ENCODE measurements at regions not wholly inside any gene's neighbourhood (a gene's known extent, or its start where the extent isn't known, plus 50 kb on each side); places are given as distances from the start of the nearest gene placed in this dataset.

DNA sequence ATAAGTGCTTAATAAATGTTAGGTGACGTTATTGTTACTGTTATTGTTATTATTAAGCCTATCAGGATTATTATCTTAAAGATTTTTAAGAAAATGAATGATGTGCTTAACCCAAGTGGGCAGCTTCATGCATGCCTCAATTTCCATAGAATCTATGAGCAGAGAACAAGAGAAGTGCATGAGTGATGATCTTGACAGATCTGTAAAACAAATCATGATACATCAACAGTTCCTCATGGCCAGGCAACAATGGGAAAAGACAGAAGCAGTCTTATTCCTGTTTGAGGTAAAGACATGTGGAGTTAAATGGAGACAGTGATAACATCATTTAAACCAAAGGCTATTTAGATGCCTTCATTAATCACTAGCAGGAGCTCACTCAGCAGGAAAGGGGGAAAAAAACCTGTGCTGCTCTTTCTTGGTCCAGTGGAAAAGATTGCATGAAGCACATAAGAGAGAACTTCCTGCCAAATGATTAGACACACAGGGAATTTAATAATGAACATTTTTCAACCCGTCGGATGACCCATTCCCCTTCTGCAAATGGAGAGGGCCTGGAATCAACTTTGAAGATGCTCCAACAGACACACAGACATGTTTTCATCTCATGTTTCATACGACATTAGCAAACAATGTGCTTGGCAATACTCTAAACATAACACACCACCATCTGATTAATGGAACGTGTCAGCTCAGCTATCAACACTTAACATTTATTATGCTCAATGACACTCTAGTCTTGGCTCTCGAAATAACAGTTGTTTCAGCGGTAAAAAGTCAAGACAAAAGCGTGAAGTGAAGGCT is 212.2 kb upstream of the LRRN1 start:
- Histone ChIP-seq H3K27ac (no peak overlapping the region), H3K4me3 (no peak overlapping the region)

DNA sequence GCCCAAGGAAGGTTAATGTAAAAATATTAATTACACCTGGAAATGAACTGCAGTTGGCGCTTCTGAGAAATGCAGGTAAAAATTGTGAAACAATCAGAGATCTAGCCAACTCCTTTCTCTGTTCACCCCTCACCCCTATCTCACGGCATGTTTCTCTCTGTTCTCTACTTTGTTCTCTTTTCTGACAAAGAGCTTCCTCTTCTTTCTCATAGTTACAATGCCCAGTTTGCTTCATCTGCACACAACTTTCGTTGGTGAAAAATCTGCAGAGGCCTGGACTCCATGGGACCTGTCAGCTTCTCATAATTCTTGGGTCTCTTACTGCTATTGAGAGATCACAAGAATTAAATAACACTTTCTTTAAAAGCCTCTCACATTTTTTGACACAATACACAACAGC is 212.9 kb upstream of the LRRN1 start:
- no peak overlapping the region for H3K27ac ChIP-seq
- H3K4me3 ChIP-seq, result no peak overlapping the region

DNA sequence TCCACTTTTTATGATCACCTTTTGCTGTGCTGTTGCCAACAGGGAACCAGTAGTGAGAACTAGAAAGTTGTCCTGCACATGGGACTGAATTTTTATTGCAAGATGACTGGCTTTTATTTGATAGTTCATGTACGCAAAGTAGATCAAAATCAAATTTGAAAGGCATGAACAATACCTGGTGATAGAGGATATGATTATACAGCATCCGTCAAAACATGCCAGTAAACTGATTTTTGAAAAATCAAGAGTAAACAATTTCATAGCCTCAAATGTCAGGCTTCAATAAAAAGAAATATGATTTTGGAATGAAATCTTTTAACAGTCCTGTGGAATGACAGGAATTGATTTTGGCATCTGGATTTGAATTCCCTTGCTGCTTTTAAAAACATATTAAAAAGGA is 219.6 kb upstream of the LRRN1 start:
- Histone ChIP-seq H3K4me3 (no peak overlapping the region), H3K27ac (peak overlapping the region in 1 of 21 experiments; percentile 35)

DNA sequence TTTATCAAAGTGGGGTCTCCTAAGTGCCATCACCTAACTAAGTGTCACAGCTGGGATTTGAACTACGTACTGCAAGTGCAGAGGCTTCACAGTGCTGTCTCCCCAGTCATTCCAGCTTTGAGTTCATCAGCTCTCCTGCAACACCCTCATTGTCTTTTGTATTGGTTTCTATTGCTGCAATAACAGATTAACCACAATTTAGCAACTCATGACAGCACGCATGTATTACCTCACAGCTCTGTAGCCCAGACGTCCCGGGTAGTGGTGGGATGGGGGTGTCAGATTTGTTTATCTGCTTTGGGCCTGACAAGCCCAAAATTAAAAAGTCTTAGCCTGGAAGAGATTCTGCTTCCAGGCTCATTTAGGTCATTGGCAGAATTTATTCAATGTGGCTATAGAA is 220.5 kb upstream of the LRRN1 start:
- Histone ChIP-seq H3K27ac (no peak overlapping the region), H3K4me3 (no peak overlapping the region)

DNA sequence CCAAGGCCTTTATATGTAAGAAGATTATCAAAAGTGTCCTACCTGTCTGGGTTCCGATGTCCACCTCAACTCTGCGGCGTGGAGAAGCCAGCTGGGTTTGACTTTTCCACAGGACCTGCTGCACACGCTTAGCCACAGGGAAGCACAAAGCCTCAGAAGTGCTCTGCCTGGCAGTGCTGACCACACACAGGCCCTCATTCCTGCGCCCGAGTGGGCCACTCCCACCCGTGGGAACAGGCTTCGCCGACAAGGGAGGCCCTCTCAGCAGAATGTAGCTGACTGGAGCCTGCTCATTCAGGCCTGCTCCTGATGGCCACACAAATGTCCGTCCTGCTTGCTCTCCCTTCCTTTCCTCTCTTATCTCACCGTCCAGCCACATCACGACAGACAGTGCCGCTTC is 221.4 kb upstream of the LRRN1 start:
- Histone ChIP-seq H3K4me3 (no peak overlapping the region), H3K27ac (no peak overlapping the region)

DNA sequence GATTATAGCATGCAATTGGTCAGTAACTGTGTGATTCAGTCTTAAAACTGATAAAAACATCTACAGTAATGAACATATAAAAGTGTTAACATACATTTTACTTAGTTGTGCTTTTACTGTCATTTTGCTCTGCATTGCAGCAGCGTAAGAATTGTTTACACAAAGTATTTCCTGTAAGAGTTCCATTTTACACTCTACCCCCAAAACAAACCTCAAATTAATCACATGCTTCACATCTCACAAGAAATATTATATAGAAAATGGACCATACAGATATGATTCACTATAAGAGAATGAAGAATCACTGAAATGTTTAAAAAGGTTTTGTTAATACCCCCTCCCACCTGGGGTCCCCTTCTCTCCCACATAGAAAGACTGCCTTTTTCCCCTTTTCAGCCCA is 225.9 kb upstream of the LRRN1 start:
- Histone ChIP-seq H3K4me3 (no peak overlapping the region), H3K27ac (no peak overlapping the region)

DNA sequence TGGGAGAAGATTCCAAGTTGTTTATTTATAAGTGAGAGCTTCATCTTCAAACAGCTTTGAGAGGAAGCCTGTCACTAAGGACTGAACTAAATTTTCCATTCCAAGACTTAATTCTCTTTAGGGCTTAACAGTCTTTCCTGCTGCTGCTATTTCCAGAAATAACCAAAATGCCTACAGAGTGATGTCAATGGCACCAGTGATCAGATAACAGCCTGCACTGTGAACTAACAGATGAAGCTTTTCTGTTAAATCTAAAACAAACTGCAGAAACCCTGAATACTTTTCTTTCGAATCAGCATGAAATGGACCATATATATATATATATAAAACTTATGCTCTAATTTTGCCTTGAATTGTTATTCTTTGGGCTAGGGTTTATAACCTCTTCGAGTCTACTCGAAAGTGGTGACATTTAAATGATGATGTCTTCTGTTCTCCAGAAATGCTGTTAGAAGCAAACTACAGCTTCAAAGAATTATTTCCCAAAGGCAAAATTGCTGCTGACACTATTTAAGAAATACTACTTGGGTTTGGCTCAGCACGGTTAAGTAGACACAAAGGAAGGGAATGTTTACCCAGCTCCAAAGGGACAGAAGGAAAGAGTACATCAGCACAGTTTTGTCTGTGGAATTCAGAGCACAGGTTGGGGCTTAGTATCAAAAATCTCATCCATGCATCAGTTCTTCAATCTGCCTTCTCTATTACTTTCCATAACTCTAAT is 238.5 kb upstream of the LRRN1 start:
- Histone ChIP-seq H3K27ac (no peak overlapping the region), H3K4me3 (no peak overlapping the region)

DNA sequence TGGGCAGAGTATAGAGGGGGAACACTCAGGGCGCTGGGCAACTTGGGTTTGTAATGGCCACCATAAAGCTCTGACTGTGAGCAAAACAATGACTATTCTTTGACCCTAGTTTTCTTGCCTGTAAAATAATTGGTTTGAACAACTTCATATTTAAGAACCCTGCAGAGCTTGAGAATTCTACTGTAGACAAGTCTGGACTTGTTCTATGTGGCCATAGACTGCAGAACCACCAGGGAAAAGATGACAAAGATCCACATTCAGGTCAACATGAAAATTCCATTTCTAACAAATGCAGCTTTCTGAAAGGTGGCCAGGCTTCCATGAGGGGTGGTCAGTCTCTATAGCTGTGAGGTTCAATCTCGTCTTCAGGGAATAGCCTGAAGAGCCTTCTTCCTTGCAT is 239.4 kb upstream of the LRRN1 start:
- Histone ChIP-seq H3K27ac (no peak overlapping the region), H3K4me3 (no peak overlapping the region)

DNA sequence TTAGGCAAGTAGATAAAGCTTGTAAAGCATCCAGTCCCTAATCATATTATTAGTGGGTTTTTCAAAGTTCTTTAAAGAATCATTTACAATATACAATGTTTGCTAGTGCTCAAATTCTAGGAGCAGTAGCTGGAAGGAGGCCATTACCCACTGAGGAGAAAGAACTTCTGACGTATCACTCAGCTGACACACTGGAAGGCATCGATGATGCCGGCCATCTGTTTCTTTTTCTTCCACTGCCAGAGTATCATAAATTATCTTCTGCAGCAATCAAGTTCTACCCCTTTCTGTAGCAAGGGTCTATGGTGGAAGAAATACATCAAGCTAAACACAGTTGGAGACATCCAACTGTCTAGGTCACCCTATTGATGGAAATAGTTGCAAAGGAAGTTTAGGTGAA is 243.2 kb upstream of the LRRN1 start:
- Histone ChIP-seq H3K4me3 (no peak overlapping the region), H3K27ac (no peak overlapping the region)

DNA sequence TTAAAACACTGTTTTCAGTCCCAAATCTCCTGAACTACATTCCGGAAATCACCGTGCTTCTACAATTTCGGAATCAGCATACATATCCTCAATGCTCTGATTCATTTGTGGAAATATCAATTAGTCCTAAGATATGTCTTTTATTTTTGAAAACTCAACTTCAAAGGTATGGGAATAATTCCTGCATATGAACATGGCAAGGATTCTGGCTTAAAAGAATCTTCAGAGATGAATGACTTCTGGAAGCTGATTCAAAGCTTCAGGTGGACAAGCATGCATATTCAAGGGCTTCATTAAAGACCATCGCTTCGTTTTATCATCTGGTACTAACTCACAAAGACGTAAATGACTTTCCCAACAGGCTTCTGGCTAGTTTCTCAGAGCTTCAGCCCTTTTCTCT is 246.0 kb upstream of the LRRN1 start:
- Histone ChIP-seq H3K27ac (no peak overlapping the region), H3K4me3 (no peak overlapping the region)

DNA sequence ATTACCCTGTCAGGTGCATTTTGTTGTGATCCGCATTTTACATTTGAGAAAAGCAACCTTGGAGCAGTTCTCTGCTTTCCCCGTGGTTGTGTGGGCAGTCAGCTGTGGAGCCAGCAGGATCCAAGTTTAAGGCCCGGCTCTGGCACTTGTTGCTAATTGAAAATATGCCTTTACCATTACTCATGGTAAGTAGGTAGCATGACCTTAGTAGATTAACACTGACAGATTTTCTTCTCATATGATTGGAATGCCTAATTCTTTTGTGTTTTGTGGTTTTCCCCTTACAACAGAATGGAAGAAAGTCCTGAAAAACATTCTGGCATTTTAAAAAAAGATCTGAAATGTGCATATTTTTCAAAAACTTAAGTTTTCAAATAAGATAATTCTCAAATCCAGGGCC is 246.5 kb upstream of the LRRN1 start:
- Histone ChIP-seq H3K27ac (no peak overlapping the region), H3K4me3 (no peak overlapping the region)

DNA sequence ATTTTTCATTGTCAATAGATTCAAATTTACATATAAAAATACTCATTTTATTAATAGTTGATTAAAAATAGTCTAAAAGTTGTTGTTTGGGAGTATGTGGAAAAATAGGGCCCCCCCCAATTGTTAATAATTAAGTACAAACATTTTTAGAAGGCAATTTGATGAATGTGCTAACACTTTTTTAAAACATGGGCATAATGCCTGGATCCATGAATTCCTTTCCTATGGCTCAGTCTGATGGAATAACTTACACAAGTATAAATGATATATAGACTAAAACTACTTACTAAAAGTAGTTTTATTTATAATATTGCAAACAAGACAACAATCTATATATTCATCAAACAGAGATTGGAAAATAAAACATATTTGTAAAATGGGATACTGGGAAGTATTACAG is 247.2 kb upstream of the LRRN1 start:
- no peak overlapping the region for H3K4me3 ChIP-seq
- no peak overlapping the region for H3K27ac ChIP-seq

DNA sequence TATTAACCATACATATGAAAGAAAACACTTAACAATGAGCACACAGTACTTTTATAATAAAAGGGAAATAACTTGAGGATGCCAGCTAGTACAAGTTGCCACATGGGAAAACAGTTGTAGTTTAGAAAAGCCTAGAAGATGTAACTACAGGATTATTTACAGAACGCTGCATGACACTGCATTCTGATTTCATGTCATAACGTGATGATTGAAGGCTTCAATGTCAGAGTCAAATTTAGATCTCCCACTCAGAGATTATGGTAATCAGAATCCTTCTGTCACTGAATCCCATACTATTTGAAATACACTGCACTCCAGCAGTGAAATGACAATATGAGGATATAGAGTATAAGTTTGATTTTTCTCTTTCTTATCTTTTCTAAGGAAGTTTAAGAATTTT is 253.9 kb upstream of the LRRN1 start:
- Histone ChIP-seq H3K4me3 (no peak overlapping the region), H3K27ac (no peak overlapping the region)

DNA sequence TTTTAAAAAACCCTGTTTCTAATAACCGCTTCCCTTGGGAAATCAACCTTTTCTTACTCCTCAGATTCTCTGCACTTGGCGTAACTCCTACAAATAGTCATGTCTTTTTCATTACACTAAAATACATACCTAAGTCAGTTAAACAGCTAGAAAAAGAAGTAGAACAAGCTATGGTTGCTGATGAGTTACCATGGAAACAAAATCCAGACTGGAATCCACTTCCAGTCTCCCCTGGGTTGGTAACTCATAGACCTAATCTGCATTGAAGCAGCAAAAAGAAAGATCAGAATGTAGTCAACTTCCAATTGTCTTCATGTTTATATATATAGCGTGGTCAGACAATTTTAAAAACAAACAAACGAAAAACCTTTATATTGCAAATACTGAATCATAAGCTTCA is 260.8 kb upstream of the LRRN1 start:
- Histone ChIP-seq H3K4me3 (no peak overlapping the region), H3K27ac (no peak overlapping the region)

DNA sequence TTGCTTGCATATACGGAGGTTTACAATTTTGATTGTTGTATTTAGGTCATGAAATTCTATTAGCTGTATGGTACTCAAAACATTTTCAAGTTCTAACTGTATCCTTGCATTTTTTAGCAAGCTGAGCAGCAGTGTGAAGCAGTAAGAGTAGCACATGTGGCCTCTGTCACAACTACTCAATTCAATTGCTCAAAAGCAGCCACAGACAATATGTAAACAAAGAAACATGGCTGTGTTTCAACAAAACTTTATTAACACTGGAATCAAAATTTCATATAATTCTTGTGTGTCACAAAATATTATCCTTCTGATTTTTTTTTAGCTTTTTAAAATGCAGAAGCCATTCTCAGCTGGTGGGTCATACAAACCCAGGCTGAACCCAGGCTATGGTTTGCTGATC is 266.7 kb upstream of the LRRN1 start:
- Histone ChIP-seq H3K27ac (no peak overlapping the region), H3K4me3 (no peak overlapping the region)

DNA sequence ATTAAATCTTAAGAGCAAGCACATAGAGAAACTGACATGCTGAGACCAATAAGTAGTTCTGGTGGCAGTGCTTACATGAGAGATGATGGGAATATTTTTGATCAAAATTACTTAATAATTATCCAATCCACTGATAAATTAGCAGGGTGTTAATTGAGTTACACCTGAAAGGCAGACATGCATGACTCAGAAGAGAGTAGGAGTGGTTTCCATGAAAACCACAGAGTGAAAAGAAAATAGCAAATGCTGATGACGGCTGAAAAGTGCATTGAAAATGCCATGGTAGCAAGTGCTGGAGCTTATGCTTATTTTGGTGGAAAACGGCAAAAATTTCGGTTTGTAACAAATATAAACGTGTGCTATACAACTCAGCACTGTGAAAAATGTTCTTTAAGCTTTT is 267.8 kb upstream of the LRRN1 start:
- Histone ChIP-seq H3K27ac (no peak overlapping the region), H3K4me3 (no peak overlapping the region)

DNA sequence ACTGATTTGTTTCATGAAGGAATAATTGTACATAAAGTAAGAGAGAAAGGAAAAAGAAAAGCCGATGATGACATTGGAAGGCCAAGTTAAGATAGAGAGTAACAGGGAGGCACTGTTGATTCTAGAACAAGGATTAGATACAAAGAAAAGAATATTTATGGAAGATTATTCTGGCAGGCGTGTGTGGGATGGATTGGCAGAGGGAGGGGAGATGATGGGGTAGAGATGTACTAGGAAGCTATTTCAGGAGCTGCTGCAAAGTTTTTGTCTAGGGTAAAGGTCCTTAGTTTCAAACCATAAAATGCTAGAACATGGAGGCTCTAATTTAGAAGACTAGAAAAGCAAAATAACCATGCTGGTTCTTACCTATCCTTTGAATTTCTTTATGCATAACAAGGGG is 280.0 kb upstream of the LRRN1 start:
- Histone ChIP-seq H3K4me3 (no peak overlapping the region), H3K27ac (no peak overlapping the region)

DNA sequence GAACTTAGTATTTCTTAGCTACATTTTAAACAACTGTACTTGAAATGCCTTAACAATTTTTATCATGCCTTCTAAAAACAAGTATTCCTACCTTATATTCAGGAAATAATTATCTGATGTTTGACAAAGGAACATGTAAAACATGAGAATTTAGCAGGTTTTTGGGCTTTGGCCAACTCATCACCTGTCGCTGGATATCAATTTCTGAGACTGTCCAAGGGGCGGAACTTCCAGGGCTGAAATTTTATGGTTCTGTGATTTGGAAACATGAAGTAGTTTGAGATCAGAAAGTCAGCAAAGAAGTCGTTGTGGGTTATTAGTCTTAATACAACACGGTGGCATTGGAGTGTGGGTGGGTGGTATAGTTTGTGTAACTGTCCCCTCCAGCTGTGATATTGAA is 282.2 kb upstream of the LRRN1 start:
- Histone ChIP-seq H3K27ac (no peak overlapping the region), H3K4me3 (no peak overlapping the region)

DNA sequence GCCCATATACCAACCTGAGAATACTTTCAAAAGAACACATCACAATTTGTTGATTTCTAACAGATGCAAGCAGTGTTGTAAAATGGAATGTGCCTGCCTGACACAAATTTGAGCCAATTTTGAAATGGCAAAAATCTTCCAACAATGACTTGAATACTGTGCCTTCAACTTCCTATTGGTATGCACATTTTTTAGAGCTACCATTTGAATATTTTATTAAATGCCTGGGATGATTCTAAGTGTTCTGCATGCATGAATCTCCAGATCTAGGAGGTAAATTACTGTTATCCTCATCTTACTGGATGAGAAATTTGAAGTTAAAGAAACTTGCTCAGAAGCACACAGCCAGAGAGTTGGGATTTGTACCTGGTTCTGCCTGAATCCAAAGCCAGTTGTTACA is 282.8 kb upstream of the LRRN1 start:
- H3K27ac ChIP-seq, result no peak overlapping the region

DNA sequence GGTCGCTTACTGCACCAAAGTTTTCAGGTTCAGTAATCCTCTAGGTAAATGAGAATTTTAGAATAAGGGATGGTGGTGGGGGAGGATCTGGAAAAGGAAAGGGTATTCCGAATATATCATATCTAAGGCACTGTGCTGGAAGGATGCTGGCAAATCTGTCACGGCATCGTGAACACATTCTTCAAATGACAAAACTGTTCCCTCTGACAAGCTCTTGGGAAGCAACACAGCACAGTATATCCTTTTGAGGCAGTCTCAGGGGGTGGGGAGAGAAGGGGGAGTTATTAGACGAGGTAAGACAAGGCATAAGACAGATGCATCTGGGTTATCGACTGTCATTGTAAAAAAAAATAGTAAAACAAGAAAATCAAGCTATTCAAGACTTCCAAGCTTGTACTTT is 289.6 kb upstream of the LRRN1 start:
- Histone ChIP-seq H3K4me3 (no peak overlapping the region), H3K27ac (no peak overlapping the region)

More for the DNA sequence above, 282.8 kb upstream of the LRRN1 start:
- no peak overlapping the region for H3K4me3 ChIP-seq

DNA sequence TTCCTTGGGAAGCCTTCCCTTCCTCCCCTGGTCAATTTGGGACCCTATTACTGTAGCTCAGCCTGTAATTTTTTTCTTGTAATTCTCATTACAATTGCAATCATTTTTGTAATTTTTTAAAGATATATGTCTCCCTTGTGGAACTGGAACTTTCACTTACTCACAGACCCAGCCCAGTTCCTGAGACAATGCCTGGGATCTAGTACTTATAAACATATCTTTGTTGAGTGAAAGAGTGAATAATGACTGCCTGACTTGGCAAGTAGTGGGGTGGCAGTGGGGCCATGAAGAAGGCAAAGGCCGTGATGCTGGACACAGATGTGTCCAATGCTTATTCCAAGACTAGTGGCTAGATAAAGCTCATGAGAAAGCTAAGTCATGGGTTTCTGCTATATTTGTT is 294.5 kb upstream of the LRRN1 start:
- H3K27ac ChIP-seq, result no peak overlapping the region

DNA sequence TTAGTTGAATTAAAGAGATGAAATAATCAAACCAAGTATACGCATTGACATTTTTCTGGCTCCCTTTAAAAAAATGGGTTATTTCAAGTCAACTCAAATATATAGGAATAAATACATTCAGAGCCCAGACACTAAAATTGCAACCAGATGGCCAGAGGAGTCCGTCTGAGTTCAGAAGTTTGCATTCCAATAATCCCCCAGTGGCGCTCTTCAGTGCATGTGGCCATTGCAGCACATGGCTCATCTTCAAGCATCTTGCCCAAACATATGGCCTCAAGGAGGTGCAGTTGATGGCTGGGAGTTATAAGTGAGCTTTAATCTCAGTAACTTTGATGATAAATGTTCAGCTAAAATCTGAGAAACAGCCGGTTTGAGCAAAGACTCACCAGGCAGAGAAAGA is 295.8 kb upstream of the LRRN1 start:
- H3K27ac ChIP-seq, result no peak overlapping the region
- no peak overlapping the region for H3K4me3 ChIP-seq

More for the DNA sequence above, 294.5 kb upstream of the LRRN1 start:
- no peak overlapping the region for H3K4me3 ChIP-seq

Measured in skin epidermis (tissue), 12 donors.